ENCODE measurements at regions not wholly inside any gene's neighbourhood (a gene's known extent, or its start where the extent isn't known, plus 50 kb on each side); places are given as distances from the start of the nearest gene placed in this dataset.

DNA sequence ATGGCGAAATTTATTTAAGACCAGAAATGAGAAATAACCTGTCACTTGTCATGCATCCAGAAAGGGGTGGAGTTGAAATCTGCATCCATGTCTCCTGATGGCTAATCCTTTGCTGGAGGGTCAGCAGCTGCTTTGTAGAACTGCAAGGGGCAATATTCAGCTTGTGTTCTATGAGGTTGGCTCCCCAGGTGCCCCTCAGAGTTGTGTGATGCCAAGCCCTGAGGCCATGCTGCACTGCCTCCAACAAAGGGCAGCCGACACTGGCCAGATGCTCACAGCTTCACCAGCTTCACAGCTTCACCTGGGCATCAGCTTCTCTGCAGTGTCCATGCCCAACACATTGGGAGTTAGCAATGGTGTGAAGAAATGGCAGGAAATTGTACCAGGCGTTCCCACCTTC is 64.0 kb upstream of the TMEM72 start:
- H3K4me1 ChIP-seq (replicated peaks in 1 of 2; ENCODE audit: control insufficient read depth in 2 of 2, insufficient read depth in 2 of 2, low read length in 2 of 2): no peaks in the 10 kb centered on the region
- H3K36me3 ChIP-seq (ENCODE audit: control insufficient read depth, insufficient read depth, low read length): no peaks in the 10 kb centered on the region
- in situ Hi-C loops (cut with MboI): no loop called here
- DNase-seq (ENCODE audit: extremely low read depth in 1 of 4, low spot score in 3 of 4) (no peak), ATAC-seq (no peak), FAIRE-seq (no peak)
- POLR2A ChIA-PET: no interaction called here
- H3K9me3 ChIP-seq (replicated peaks; ENCODE audit: control insufficient read depth, insufficient read depth, low read depth, low read length): no peaks in the 10 kb centered on the region
- H3K9ac ChIP-seq (ENCODE audit: insufficient read depth in 1 of 2, low read depth in 2 of 2, low read length in 2 of 2): no peak overlapping the region
- no peak overlapping the region for H3K4me3 ChIP-seq
- no peak overlapping the region for H3K27ac ChIP-seq (ENCODE audit: extremely low read depth, low read depth, low read length)
- no peak overlapping the region for H3K4me2 ChIP-seq (ENCODE audit: insufficient read depth, low read length)
- H3K27me3 ChIP-seq (ENCODE audit: control insufficient read depth in 2 of 2, insufficient read depth in 2 of 2, low read length in 2 of 2): peaks cover 0 to 5% of the 10 kb centered on the region in 2 experiments; a peak in 1 of 5 replicates
- no TSS peak for BruUV-seq (replicated peaks)
- no peaks in the 10 kb centered on the region for H3K9me1 ChIP-seq (ENCODE audit: control insufficient read depth, insufficient read depth, low read length)
- CTCF ChIA-PET (ENCODE audit: low intra/inter-chr PET ratio): no interaction called here
- no peak overlapping the region for H2AFZ ChIP-seq (ENCODE audit: low read depth, low read length)
- no peaks in the 10 kb centered on the region for H3K79me2 ChIP-seq (ENCODE audit: control insufficient read depth, insufficient read depth, low read length)
- TF ChIP-seq ZNF57 (CRISPR knock-in tag; IDR thresholded peaks at IDR 0.05) (no peak), ZNF707 (CRISPR knock-in tag; conservative IDR thresholded peaks at IDR 0.05) (no peak), FOXK2 (conservative IDR thresholded peaks at IDR 0.05 in 1 of 2, IDR thresholded peaks at IDR 0.05 in 1 of 2; ENCODE audit: low read depth in 2 of 2) (no peak), YBX1 (IDR thresholded peaks at IDR 0.05) (no peak), SMARCE1 (IDR thresholded peaks at IDR 0.05) (no peak), TBL1XR1 (IDR thresholded peaks at IDR 0.05; ENCODE audit: low read length in 2 of 2) (no peak), ZNF785 (CRISPR knock-in tag; IDR thresholded peaks at IDR 0.05) (no peak), BRF1 (IDR thresholded peaks at IDR 0.05; ENCODE audit: borderline replicate concordance, extremely low read depth, insufficient read length) (no peak), ZNF551 (CRISPR knock-in tag; IDR thresholded peaks at IDR 0.05) (no peak), IFI16 (CRISPR knock-in tag; IDR thresholded peaks at IDR 0.05) (no peak), SREBF2 (CRISPR knock-in tag; IDR thresholded peaks at IDR 0.05) (no peak)
- TF ChIP-seq, protein P1, sequence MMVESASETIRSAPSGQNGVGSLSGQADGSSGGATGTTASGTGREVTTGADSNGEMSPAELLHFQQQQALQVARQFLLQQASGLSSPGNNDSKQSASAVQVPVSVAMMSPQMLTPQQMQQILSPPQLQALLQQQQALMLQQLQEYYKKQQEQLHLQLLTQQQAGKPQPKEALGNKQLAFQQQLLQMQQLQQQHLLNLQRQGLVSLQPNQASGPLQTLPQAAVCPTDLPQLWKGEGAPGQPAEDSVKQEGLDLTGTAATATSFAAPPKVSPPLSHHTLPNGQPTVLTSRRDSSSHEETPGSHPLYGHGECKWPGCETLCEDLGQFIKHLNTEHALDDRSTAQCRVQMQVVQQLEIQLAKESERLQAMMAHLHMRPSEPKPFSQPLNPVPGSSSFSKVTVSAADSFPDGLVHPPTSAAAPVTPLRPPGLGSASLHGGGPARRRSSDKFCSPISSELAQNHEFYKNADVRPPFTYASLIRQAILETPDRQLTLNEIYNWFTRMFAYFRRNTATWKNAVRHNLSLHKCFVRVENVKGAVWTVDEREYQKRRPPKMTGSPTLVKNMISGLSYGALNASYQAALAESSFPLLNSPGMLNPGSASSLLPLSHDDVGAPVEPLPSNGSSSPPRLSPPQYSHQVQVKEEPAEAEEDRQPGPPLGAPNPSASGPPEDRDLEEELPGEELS (CRISPR knock-in tag; IDR thresholded peaks at IDR 0.05; ENCODE audit: borderline replicate concordance): no peak
- TF ChIP-seq, protein P2, sequence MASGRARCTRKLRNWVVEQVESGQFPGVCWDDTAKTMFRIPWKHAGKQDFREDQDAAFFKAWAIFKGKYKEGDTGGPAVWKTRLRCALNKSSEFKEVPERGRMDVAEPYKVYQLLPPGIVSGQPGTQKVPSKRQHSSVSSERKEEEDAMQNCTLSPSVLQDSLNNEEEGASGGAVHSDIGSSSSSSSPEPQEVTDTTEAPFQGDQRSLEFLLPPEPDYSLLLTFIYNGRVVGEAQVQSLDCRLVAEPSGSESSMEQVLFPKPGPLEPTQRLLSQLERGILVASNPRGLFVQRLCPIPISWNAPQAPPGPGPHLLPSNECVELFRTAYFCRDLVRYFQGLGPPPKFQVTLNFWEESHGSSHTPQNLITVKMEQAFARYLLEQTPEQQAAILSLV (tag; IDR thresholded peaks at IDR 0.05): no peak
- TF ChIP-seq, protein P3, sequence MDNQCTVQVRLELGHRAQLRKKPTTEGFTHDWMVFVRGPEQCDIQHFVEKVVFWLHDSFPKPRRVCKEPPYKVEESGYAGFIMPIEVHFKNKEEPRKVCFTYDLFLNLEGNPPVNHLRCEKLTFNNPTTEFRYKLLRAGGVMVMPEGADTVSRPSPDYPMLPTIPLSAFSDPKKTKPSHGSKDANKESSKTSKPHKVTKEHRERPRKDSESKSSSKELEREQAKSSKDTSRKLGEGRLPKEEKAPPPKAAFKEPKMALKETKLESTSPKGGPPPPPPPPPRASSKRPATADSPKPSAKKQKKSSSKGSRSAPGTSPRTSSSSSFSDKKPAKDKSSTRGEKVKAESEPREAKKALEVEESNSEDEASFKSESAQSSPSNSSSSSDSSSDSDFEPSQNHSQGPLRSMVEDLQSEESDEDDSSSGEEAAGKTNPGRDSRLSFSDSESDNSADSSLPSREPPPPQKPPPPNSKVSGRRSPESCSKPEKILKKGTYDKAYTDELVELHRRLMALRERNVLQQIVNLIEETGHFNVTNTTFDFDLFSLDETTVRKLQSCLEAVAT (IDR thresholded peaks at IDR 0.05): no peak
- no peaks in the 10 kb centered on the region for H4K20me1 ChIP-seq (replicated peaks; ENCODE audit: control insufficient read depth, insufficient read depth, low read length)
- WGBS (ENCODE audit: insufficient coverage, low coverage, missing lambda C conversion rate): 0% methylated on average over 3 of the region's 3 CpGs
- intact Hi-C loops (cut with micrococcal nuclease): no loop called here

Data from K562 (cell line).